Cardiac fibroblast (primary cell): ENCODE measurements at regions not wholly inside any gene's neighbourhood (a gene's known extent, or its start where the extent isn't known, plus 50 kb on each side); places are given as distances from the start of the nearest gene placed in this dataset.

Source experiments
- DNase-seq, 2 donors: peaks; one replicate each; pipeline versions ENCODE4 v3.0.0 to v3.0.0-alpha.2; 2010; ENCODE audit warnings: low read depth in 2 of 2
- H3K4me3 ChIP-seq, 2 donors: replicated peaks in 1 of 2; 1 replicate in 1 of 2; 2 replicates in 1 of 2; pipeline ENCODE4 v1.5.1; 2011; ENCODE audit warnings: low read depth in 2 of 2, low read length in 2 of 2, mild to moderate bottlenecking in 2 of 2, moderate library complexity in 1 of 2
- CTCF ChIP-seq: IDR thresholded peaks from one replicate; pipeline ENCODE4 v1.5.1; 2011; ENCODE audit warnings: low read depth, mild to moderate bottlenecking, low read length, inconsistent platforms

GRCh38 chr5:104170926-104171325, 608.3 kb upstream of the NUDT12 start:
- DNase-seq: peak; percentile 2
- TF ChIP-seq CTCF: no peak
- no peak overlapping the region for H3K4me3 ChIP-seq

- TF ChIP-seq CTCF: no peak
- DNase-seq: no peak
- no peak overlapping the region for H3K4me3 ChIP-seq
These were observed 584.1 kb upstream of the NUDT12 start for GRCh38 chr5:104146652-104147051.

- DNase-seq: no peak
- no peak for TF ChIP-seq CTCF
- no peak overlapping the region for H3K4me3 ChIP-seq
These were observed 577.3 kb upstream of the NUDT12 start for GRCh38 chr5:104139840-104140239.

- H3K4me3 ChIP-seq: no peak overlapping the region
- no peak for TF ChIP-seq CTCF
- DNase-seq: no peak
These were observed 567.7 kb upstream of the NUDT12 start for GRCh38 chr5:104130320-104130719.

- no peak for DNase-seq
- TF ChIP-seq CTCF: no peak
- H3K4me3 ChIP-seq: no peak overlapping the region
These were observed 565.8 kb upstream of the NUDT12 start for GRCh38 chr5:104128348-104128747.

GRCh38 chr5:104126980-104127379, 564.4 kb upstream of the NUDT12 start:
- no peak overlapping the region for H3K4me3 ChIP-seq
- TF ChIP-seq CTCF: no peak

GRCh38 chr5:104119529-104119928, 556.9 kb upstream of the NUDT12 start:
- H3K4me3 ChIP-seq: no peak overlapping the region
- TF ChIP-seq CTCF: no peak
- no peak for DNase-seq

More at GRCh38 chr5:104126980-104127379, 564.4 kb upstream of the NUDT12 start:
- no peak for DNase-seq
